ENCODE measurements at regions not wholly inside any gene's neighbourhood (a gene's known extent, or its start where the extent isn't known, plus 50 kb on each side); places are given as distances from the start of the nearest gene placed in this dataset.

DNA sequence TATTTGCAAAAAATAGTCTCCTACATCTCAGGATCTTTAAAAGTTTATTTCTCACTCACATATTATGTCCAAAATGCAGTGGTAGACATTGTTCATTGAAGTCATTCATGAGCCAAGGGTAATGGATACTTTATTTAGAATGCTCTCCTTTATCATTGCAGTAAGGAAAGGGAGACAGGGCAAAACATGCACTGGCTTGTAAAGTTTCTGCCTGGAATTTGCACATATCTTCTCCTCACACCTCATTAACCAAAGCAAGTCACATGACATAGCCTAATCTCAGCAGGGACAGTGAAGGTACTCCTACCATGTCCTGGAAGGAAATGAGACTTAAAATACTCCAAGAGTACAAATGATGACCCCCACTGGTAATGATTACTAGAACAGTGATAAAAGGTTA lies 333.7 kb upstream of the EPHA3 start (continued):
- TF ChIP-seq, protein P1, sequence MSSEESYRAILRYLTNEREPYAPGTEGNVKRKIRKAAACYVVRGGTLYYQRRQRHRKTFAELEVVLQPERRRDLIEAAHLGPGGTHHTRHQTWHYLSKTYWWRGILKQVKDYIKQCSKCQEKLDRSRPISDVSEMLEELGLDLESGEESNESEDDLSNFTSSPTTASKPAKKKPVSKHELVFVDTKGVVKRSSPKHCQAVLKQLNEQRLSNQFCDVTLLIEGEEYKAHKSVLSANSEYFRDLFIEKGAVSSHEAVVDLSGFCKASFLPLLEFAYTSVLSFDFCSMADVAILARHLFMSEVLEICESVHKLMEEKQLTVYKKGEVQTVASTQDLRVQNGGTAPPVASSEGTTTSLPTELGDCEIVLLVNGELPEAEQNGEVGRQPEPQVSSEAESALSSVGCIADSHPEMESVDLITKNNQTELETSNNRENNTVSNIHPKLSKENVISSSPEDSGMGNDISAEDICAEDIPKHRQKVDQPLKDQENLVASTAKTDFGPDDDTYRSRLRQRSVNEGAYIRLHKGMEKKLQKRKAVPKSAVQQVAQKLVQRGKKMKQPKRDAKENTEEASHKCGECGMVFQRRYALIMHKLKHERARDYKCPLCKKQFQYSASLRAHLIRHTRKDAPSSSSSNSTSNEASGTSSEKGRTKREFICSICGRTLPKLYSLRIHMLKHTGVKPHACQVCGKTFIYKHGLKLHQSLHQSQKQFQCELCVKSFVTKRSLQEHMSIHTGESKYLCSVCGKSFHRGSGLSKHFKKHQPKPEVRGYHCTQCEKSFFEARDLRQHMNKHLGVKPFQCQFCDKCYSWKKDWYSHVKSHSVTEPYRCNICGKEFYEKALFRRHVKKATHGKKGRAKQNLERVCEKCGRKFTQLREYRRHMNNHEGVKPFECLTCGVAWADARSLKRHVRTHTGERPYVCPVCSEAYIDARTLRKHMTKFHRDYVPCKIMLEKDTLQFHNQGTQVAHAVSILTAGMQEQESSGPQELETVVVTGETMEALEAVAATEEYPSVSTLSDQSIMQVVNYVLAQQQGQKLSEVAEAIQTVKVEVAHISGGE (CRISPR knock-in tag; IDR thresholded peaks at IDR 0.05): no peak

DNA sequence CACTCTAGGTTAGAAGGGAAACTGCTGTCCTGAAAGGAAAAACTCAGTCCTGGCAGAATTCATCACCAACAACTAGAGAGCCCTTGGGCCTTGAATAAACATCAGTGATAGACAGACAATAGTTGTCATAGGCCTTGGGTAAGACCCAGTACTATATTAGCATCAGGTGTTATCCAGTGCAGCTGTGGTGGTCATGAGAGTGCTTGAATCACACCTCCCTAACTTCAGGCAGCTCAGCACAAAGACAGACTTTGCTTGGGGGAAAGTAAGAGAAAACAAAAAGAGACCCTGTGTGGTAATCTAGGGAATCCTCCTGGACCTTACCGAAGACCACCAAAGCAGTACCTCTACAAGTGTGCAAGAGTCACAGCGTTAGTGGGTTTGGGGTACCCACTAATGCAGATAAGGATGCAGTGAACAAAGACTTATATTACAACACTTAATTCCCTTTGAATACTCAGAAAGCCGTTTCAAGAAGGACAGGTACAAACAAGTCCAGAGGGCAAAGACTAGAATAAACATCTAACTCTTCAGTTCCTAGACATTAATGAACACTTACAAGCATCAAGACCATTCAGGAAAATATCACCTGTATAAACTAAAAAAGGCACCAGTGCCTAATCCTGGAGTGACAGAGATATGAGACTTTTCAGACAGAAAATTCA lies 332.3 kb upstream of the EPHA3 start:
- no peak for FAIRE-seq
- CTCF ChIA-PET: no interaction called here
- ATAC-seq: no peak

More for the DNA sequence above, 332.3 kb upstream of the EPHA3 start:
- Histone ChIP-seq H3K9me3 (replicated peaks; ENCODE audit: control insufficient read depth, insufficient read depth, low read length) (no peaks in the 10 kb centered on the region), H2AFZ (ENCODE audit: control insufficient read depth, low read depth, low read length) (no peak overlapping the region), H3K27me3 (replicated peaks in 1 of 2; ENCODE audit: control insufficient read depth in 2 of 2, insufficient read depth in 2 of 2, low read length in 1 of 2) (no peaks in the 10 kb centered on the region), H3K4me2 (ENCODE audit: control insufficient read depth, insufficient read depth) (no peak overlapping the region), H3K36me3 (ENCODE audit: control insufficient read depth in 2 of 2, insufficient read depth in 2 of 2, low read length in 1 of 2) (no peaks in the 10 kb centered on the region), H4K20me1 (ENCODE audit: control insufficient read depth, insufficient read depth) (no peaks in the 10 kb centered on the region), H3K9ac (ENCODE audit: control insufficient read depth, insufficient read depth, low read length) (no peak overlapping the region), H3K79me2 (ENCODE audit: control insufficient read depth, insufficient read depth, low read length) (no peaks in the 10 kb centered on the region), H3K4me1 (ENCODE audit: control insufficient read depth, insufficient read depth, low read length) (no peaks in the 10 kb centered on the region), H3K4me3 (no peak overlapping the region), H3K27ac (ENCODE audit: control insufficient read depth, insufficient read depth) (no peak overlapping the region)
- intact Hi-C loops (cut with micrococcal nuclease; ENCODE audit: unreplicated experiment) (no loop called here), in situ Hi-C loops (cut with MboI) (no loop called here)
- 5% methylated on average over 3 of the region's 3 CpGs for WGBS (ENCODE audit: insufficient coverage, insufficient replicate concordance, low lambda C conversion rate, missing lambda C conversion rate)
- TF ChIP-seq, protein P2, sequence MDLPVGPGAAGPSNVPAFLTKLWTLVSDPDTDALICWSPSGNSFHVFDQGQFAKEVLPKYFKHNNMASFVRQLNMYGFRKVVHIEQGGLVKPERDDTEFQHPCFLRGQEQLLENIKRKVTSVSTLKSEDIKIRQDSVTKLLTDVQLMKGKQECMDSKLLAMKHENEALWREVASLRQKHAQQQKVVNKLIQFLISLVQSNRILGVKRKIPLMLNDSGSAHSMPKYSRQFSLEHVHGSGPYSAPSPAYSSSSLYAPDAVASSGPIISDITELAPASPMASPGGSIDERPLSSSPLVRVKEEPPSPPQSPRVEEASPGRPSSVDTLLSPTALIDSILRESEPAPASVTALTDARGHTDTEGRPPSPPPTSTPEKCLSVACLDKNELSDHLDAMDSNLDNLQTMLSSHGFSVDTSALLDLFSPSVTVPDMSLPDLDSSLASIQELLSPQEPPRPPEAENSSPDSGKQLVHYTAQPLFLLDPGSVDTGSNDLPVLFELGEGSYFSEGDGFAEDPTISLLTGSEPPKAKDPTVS (IDR thresholded peaks at IDR 0.05; ENCODE audit: low read depth, low read length): no peak
- TF ChIP-seq TARDBP (IDR thresholded peaks at IDR 0.05; ENCODE audit: borderline replicate concordance): no peak
- no peak for TF ChIP-seq PML (IDR thresholded peaks at IDR 0.05; ENCODE audit: low read length)
- TF ChIP-seq ZNF592 (IDR thresholded peaks at IDR 0.05): no peak
- no peak for TF ChIP-seq SMC3 (IDR thresholded peaks at IDR 0.05; ENCODE audit: borderline replicate concordance, low read length)
- TF ChIP-seq, protein P3, sequence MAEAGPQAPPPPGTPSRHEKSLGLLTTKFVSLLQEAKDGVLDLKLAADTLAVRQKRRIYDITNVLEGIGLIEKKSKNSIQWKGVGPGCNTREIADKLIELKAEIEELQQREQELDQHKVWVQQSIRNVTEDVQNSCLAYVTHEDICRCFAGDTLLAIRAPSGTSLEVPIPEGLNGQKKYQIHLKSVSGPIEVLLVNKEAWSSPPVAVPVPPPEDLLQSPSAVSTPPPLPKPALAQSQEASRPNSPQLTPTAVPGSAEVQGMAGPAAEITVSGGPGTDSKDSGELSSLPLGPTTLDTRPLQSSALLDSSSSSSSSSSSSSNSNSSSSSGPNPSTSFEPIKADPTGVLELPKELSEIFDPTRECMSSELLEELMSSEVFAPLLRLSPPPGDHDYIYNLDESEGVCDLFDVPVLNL (IDR thresholded peaks at IDR 0.05; ENCODE audit: low read depth, low read length): no peak
- ChIA-PET SMC1A (ENCODE audit: uncharacterized antibody, unreplicated experiment) (no interaction called here), RAD21 (ENCODE audit: unreplicated experiment) (no interaction called here), POLR2A (no interaction called here)
- no TSS peak for BruUV-seq (replicated peaks)
- no peak for DNase-seq (ENCODE audit: low read depth, low spot score)

Measured in GM12878 (cell line).